PC-3 (cell line): ENCODE measurements at regions not wholly inside any gene's neighbourhood (a gene's known extent, or its start where the extent isn't known, plus 50 kb on each side); places are given as distances from the start of the nearest gene placed in this dataset.

ENCODE experiments used
- ATAC-seq: fragments of 200-7000 bp; cut with Tn5 transposase; 2 replicates; pipeline ENCODE4 v1.9.1; 2020; ENCODE audit warnings: mild to moderate bottlenecking, moderate library complexity
- BruUV-seq: library from RNA; stranded (reverse); fragments of 400-500 nt; replicated peaks from 2 replicates; lab custom pipeline; 2021; lab: Mats Ljungman, UMichigan
- CTCF ChIA-PET: fragments of 300-600 bp; sonication (Branson Sonifier 250); formaldehyde crosslinking; loops from one replicate; lab custom pipeline; 2022; ENCODE audit warnings: antibody characterized with exemption; lab: Charles Lee
- POLR2A ChIA-PET: fragments of 300-600 bp; sonication (Branson Sonifier 250); formaldehyde crosslinking; loops from one replicate; lab custom pipeline; 2022; ENCODE audit warnings: antibody characterized with exemption; ENCODE audit not compliant: unreplicated experiment; lab: Charles Lee
- DNase-seq: peaks from one replicate; pipeline ENCODE4 v3.0.0-alpha.2; 2015
- H2AFZ ChIP-seq: fragments of 300-600 bp; sonication (generic); 2 replicates; pipeline ENCODE4 v1.6.0; 2016; ENCODE audit warnings: antibody characterized with exemption, low read length
- H3F3A ChIP-seq: fragments of 300-600 bp; sonication (generic); one replicate; pipeline ENCODE4 v1.6.0; 2017; ENCODE audit warnings: antibody characterized with exemption, low read length, control low read depth, mild to moderate bottlenecking; ENCODE audit not compliant: unreplicated experiment
- H3K27ac ChIP-seq: fragments of 300-600 bp; sonication (generic); 2 replicates; pipeline ENCODE4 v1.5.1; 2016; ENCODE audit warnings: mild to moderate bottlenecking, low read length
- H3K27me3 ChIP-seq: fragments of 300-600 bp; sonication (generic); 2 replicates; pipeline ENCODE4 v1.6.1; 2016; ENCODE audit warnings: low read length, mixed read lengths
- H3K36me3 ChIP-seq: fragments of 300-600 bp; sonication (generic); 2 replicates; pipeline ENCODE4 v1.6.1; 2016; ENCODE audit warnings: low read depth, mixed run types, low read length, mixed read lengths
- H3K4me1 ChIP-seq: fragments of 300-600 bp; sonication (generic); 2 replicates; pipeline ENCODE4 v1.5.1; 2016; ENCODE audit warnings: low read length; ENCODE audit not compliant: insufficient read depth
- H3K4me2 ChIP-seq: fragments of 300-600 bp; sonication (generic); 2 replicates; pipeline ENCODE4 v1.6.0; 2016; ENCODE audit warnings: low read length
- H3K4me3 ChIP-seq: fragments of 300-600 bp; sonication (generic); 2 replicates; pipeline ENCODE4 v1.5.1; 2016; ENCODE audit warnings: mild to moderate bottlenecking, low read length, mixed read lengths
- H3K79me2 ChIP-seq: fragments of 300-600 bp; sonication (generic); 2 replicates; pipeline ENCODE4 v1.6.1; 2017; ENCODE audit warnings: low read length, mixed read lengths
- H3K9ac ChIP-seq: fragments of 300-600 bp; sonication (generic); 2 replicates; pipeline ENCODE4 v1.6.0; 2016; ENCODE audit warnings: mild to moderate bottlenecking, low read length
- H3K9me2 ChIP-seq: fragments of 300-600 bp; sonication (generic); replicated peaks from 2 replicates; pipeline ENCODE4 v1.6.1; 2016; ENCODE audit warnings: mixed run types, low read length, mixed read lengths
- H3K9me3 ChIP-seq: fragments of 300-600 bp; sonication (generic); 2 replicates; pipeline ENCODE4 v1.6.1; 2016; ENCODE audit warnings: low read length, mixed read lengths
- H4K20me1 ChIP-seq: fragments of 300-600 bp; sonication (generic); 2 replicates; pipeline ENCODE4 v1.6.1; 2016; ENCODE audit warnings: low read length, mixed read lengths
- EZH2 ChIP-seq: fragments of 300-600 bp; sonication (generic); IDR thresholded peaks from one replicate; pipeline ENCODE4 v1.6.1; 2017; ENCODE audit warnings: antibody characterized with exemption, mild to moderate bottlenecking, low read length; ENCODE audit not compliant: unreplicated experiment
- EZH2phosphoT487 ChIP-seq: fragments of 300-600 bp; sonication (generic); IDR thresholded peaks from 2 replicates; pipeline ENCODE4 v1.6.1; 2018; ENCODE audit warnings: mild to moderate bottlenecking, antibody characterized with exemption, low read length, borderline replicate concordance
- intact Hi-C: fragments of 100-400 bp; cut with micrococcal nuclease; formaldehyde crosslinking; loops from 2 replicates; pipeline ENCODE4 v1.9.0; 2023
- TF ChIP-seq, protein P1 (sequence below): fragments of 300-600 bp; sonication (generic); conservative IDR thresholded peaks from 2 replicates; pipeline ENCODE4 v1.5.1; 2017; ENCODE audit warnings: antibody characterized with exemption, low read depth, mild to moderate bottlenecking, low read length

DNA sequence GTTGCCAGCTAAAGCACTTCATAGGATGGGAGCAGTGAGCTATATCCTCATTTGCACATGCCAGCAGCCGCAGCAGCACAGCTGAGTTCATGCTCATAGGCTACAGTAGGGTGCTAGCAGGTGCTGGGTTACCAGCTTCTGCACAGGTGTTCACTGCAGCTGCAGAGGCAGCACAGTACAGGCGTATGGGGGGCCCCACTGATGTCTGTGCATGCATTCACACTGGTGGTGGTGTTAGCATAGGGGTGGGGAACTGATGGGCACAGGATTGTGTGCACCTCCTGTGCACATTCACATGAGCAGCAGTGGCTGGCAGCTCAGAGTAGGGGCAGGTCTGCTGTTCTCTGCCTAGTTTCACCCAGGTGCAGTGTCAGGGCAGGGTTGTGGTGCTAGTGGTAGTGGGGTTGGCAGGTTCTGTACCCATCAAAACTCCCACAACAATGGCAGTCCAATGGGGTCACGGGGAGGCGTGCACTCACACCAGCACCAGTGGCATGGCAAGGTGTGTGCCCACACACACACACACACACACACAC is 58.9 kb upstream of the IRAK1BP1 start:
- Histone ChIP-seq H4K20me1 (no peaks in the 10 kb centered on the region), H2AFZ (no peak overlapping the region), H3K4me2 (no peak overlapping the region), H3K27ac (no peak overlapping the region), H3K9ac (no peak overlapping the region), H3K4me3 (no peak overlapping the region), H3K4me1 (no peaks in the 10 kb centered on the region), H3F3A (no peaks in the 10 kb centered on the region), H3K27me3 (no peaks in the 10 kb centered on the region), H3K9me2 (no peaks in the 10 kb centered on the region), H3K36me3 (no peaks in the 10 kb centered on the region), H3K9me3 (no peaks in the 10 kb centered on the region), H3K79me2 (no peaks in the 10 kb centered on the region)
- POLR2A ChIA-PET: no interaction called here
- intact Hi-C loops: no loop called here
- TF ChIP-seq EZH2phosphoT487 (no peak), EZH2 (no peak)
- TF ChIP-seq, protein P1, sequence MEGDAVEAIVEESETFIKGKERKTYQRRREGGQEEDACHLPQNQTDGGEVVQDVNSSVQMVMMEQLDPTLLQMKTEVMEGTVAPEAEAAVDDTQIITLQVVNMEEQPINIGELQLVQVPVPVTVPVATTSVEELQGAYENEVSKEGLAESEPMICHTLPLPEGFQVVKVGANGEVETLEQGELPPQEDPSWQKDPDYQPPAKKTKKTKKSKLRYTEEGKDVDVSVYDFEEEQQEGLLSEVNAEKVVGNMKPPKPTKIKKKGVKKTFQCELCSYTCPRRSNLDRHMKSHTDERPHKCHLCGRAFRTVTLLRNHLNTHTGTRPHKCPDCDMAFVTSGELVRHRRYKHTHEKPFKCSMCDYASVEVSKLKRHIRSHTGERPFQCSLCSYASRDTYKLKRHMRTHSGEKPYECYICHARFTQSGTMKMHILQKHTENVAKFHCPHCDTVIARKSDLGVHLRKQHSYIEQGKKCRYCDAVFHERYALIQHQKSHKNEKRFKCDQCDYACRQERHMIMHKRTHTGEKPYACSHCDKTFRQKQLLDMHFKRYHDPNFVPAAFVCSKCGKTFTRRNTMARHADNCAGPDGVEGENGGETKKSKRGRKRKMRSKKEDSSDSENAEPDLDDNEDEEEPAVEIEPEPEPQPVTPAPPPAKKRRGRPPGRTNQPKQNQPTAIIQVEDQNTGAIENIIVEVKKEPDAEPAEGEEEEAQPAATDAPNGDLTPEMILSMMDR: no peak
- CTCF ChIA-PET: no interaction called here
- no TSS peak for BruUV-seq
- ATAC-seq (no peak), DNase-seq (no peak)

GRCh38 chr6:78808933-78809332 is 58.4 kb upstream of the IRAK1BP1 start:
- Histone ChIP-seq H3K9ac (no peak overlapping the region), H3K27ac (no peak overlapping the region), H3K9me3 (no peaks in the 10 kb centered on the region), H4K20me1 (no peaks in the 10 kb centered on the region), H3K4me1 (no peaks in the 10 kb centered on the region), H3K79me2 (no peaks in the 10 kb centered on the region), H3K4me2 (no peak overlapping the region), H3F3A (no peaks in the 10 kb centered on the region), H3K36me3 (no peaks in the 10 kb centered on the region), H3K4me3 (no peak overlapping the region), H3K9me2 (no peaks in the 10 kb centered on the region), H2AFZ (no peak overlapping the region), H3K27me3 (no peaks in the 10 kb centered on the region)
- TF ChIP-seq, protein P1: no peak
- intact Hi-C loops: no loop called here
- no TSS peak for BruUV-seq
- no peak for DNase-seq
- ChIA-PET POLR2A (no interaction called here), CTCF (no interaction called here)
- no peak for ATAC-seq

- Histone ChIP-seq H3K9me3 (no peaks in the 10 kb centered on the region), H3K9me2 (no peaks in the 10 kb centered on the region), H3K4me2 (no peak overlapping the region), H4K20me1 (no peaks in the 10 kb centered on the region), H3K36me3 (no peaks in the 10 kb centered on the region), H3K9ac (no peak overlapping the region), H3K27me3 (no peaks in the 10 kb centered on the region), H3K79me2 (no peaks in the 10 kb centered on the region), H2AFZ (no peak overlapping the region), H3K27ac (no peak overlapping the region), H3F3A (no peaks in the 10 kb centered on the region), H3K4me1 (no peaks in the 10 kb centered on the region), H3K4me3 (no peak overlapping the region)
- no peak for TF ChIP-seq EZH2
- TF ChIP-seq, protein P1: peak; percentile 64
- peak; percentile 48 for ATAC-seq
- intact Hi-C loops: no loop called here
- ChIA-PET POLR2A (no interaction called here), CTCF (no interaction called here)
- BruUV-seq: no TSS peak
- peak; percentile 52 for DNase-seq
Measured at GRCh38 chr6:78810146-78810545, 57.2 kb upstream of the IRAK1BP1 start.
